Trophoblast cell (in vitro differentiated cells and primary cell): ENCODE measurements at regions not wholly inside any gene's neighbourhood (a gene's known extent, or its start where the extent isn't known, plus 50 kb on each side); places are given as distances from the start of the nearest gene placed in this dataset.
"Not testable (repeated sequence)": the region's sequence is repeated elsewhere in the genome, so short reads cannot be mapped to it uniquely, and the experiment has no call there.

Experiments used
- DNase-seq, 2 donors: peaks; one replicate each; pipeline ENCODE4 v3.0.0-alpha.2; 2016
- H2AFZ ChIP-seq: 2 replicates; pipeline ENCODE4 v1.6.1; 2013; ENCODE audit warnings: low read length, moderate library complexity, mild to moderate bottlenecking; ENCODE audit not compliant: insufficient read depth, poor library complexity
- H2AK5ac ChIP-seq: 2 replicates; pipeline ENCODE4 v1.6.1; 2013; ENCODE audit warnings: mild to moderate bottlenecking, low read length
- H2BK120ac ChIP-seq: 2 replicates; pipeline ENCODE4 v1.6.1; 2013; ENCODE audit warnings: low read length, mild to moderate bottlenecking, moderate library complexity; ENCODE audit not compliant: insufficient read depth, poor library complexity
- H2BK12ac ChIP-seq: 2 replicates; pipeline ENCODE4 v1.6.1; 2013; ENCODE audit warnings: mild to moderate bottlenecking, low read length, moderate library complexity
- H2BK5ac ChIP-seq: 2 replicates; pipeline ENCODE4 v1.6.1; 2013; ENCODE audit warnings: low read length, low read depth, moderate library complexity, mild to moderate bottlenecking; ENCODE audit not compliant: poor library complexity
- H3K14ac ChIP-seq: 2 replicates; pipeline ENCODE4 v1.6.1; 2013; ENCODE audit warnings: mild to moderate bottlenecking, low read length
- H3K18ac ChIP-seq: 2 replicates; pipeline ENCODE4 v1.6.1; 2013; ENCODE audit warnings: mild to moderate bottlenecking, low read length
- H3K23ac ChIP-seq: 2 replicates; pipeline ENCODE4 v1.6.1; 2013; ENCODE audit warnings: low read length
- H3K27ac ChIP-seq: 2 replicates; pipeline ENCODE4 v1.5.1; 2013; ENCODE audit warnings: low read depth, mild to moderate bottlenecking, inconsistent platforms, low read length, moderate library complexity
- H3K27me3 ChIP-seq: 2 replicates; pipeline ENCODE4 v1.6.1; 2013; ENCODE audit warnings: inconsistent platforms, mild to moderate bottlenecking, low read length, moderate library complexity; ENCODE audit not compliant: insufficient read depth
- H3K36me3 ChIP-seq, 2 experiments: 1 replicate in 1 of 2; 2 replicates in 1 of 2; pipeline ENCODE4 v1.6.1; 2013; ENCODE audit warnings: low read length in 2 of 2, mild to moderate bottlenecking in 2 of 2, moderate library complexity in 1 of 2; ENCODE audit not compliant: insufficient read depth in 2 of 2, control insufficient read depth in 1 of 2
- H3K4ac ChIP-seq: 2 replicates; pipeline ENCODE4 v1.6.1; 2013; ENCODE audit warnings: low read depth, mild to moderate bottlenecking, low read length, moderate library complexity
- H3K4me1 ChIP-seq, 2 experiments: 1 replicate in 1 of 2; 2 replicates in 1 of 2; pipeline ENCODE4 v1.6.1; 2013; ENCODE audit warnings: low read length in 2 of 2, mild to moderate bottlenecking in 2 of 2, moderate library complexity in 1 of 2; ENCODE audit not compliant: insufficient read depth in 2 of 2, control insufficient read depth in 1 of 2
- H3K4me2 ChIP-seq: 2 replicates; pipeline ENCODE4 v1.6.1; 2013; ENCODE audit warnings: inconsistent platforms, mild to moderate bottlenecking, low read length, moderate library complexity
- H3K4me3 ChIP-seq: 2 replicates; pipeline ENCODE4 v1.5.1; 2013; ENCODE audit warnings: mild to moderate bottlenecking, low read depth, low read length, inconsistent platforms
- H3K79me1 ChIP-seq: one replicate; pipeline ENCODE4 v1.6.1; 2013; ENCODE audit warnings: low read length
- H3K79me2 ChIP-seq: 2 replicates; pipeline ENCODE4 v1.6.1; 2013; ENCODE audit warnings: low read length, mild to moderate bottlenecking; ENCODE audit not compliant: control insufficient read depth, insufficient read depth, poor library complexity
- H3K9ac ChIP-seq: 2 replicates; pipeline ENCODE4 v1.6.1; 2013; ENCODE audit warnings: mild to moderate bottlenecking, low read length
- H3K9me3 ChIP-seq: 2 replicates; pipeline ENCODE4 v1.6.1; 2013; ENCODE audit warnings: low read depth, mild to moderate bottlenecking, control low read depth, inconsistent platforms, low read length; ENCODE audit not compliant: insufficient read depth
- H4K12ac ChIP-seq: 2 replicates; pipeline ENCODE4 v1.6.1; 2013; ENCODE audit warnings: low read depth, mild to moderate bottlenecking, low read length, moderate library complexity
- H4K8ac ChIP-seq: 2 replicates; pipeline ENCODE4 v1.6.1; 2013; ENCODE audit warnings: low read depth, mild to moderate bottlenecking, low read length, moderate library complexity
- H4K91ac ChIP-seq: one replicate; pipeline ENCODE4 v1.6.1; 2013; ENCODE audit warnings: low read depth, mild to moderate bottlenecking, low read length, moderate library complexity
- WGBS: extraction: QIAGEN DNeasy Blood & Tissue Kit; methylation state at CpG from one replicate; pipeline ENCODE4 v1.1.7; 2013; ENCODE audit warnings: missing lambda C conversion rate; ENCODE audit not compliant: insufficient read length, insufficient coverage; ENCODE audit errors: extremely low coverage; 5-methylcytosine and 5-hydroxymethylcytosine counted together

DNA sequence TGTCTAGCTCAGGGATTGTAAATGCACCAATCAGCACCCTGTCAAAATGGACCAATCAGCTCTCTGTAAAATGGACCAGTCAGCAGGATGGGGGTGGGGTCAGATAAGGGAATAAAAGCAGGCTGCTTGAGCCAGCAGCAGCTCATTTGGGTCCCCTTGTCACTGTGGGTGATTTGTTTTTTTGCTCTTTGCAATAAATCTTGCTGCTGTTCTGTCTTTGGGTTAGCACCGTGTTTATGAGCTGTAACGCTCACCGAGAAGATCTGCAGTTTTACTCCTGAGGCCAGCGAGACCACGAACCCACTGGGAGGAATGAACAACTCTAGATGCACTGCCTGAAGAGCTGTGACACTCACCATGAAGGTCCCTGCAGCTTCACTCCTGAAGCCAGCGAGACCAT, 134.1 kb upstream of the LMNTD1 start:
- no peaks in the 10 kb centered on the region for H3K4me1 ChIP-seq
- H2AFZ ChIP-seq = no peak overlapping the region
- H4K12ac ChIP-seq = no peak overlapping the region
- no peaks in the 10 kb centered on the region for H3K9me3 ChIP-seq
- H3K9ac ChIP-seq = no peak overlapping the region
- no peaks in the 10 kb centered on the region for H3K79me2 ChIP-seq
- H3K27ac ChIP-seq = no peak overlapping the region
- H2BK120ac ChIP-seq = no peak overlapping the region
- no peak overlapping the region for H3K23ac ChIP-seq
- no peaks in the 10 kb centered on the region for H3K27me3 ChIP-seq
- no peaks in the 10 kb centered on the region for H3K36me3 ChIP-seq
- no peak overlapping the region for H3K4me3 ChIP-seq
- H4K8ac ChIP-seq = no peak overlapping the region
- H2AK5ac ChIP-seq = no peak overlapping the region
- WGBS = no CpG with 5 or more reads among the region's 6 CpGs
- DNase-seq = no peak
- no peak overlapping the region for H3K18ac ChIP-seq
- no peak overlapping the region for H2BK5ac ChIP-seq
- H2BK12ac ChIP-seq = no peak overlapping the region
- H3K14ac ChIP-seq = no peak overlapping the region
- H3K4ac ChIP-seq = no peak overlapping the region
- no peak overlapping the region for H4K91ac ChIP-seq
- H3K4me2 ChIP-seq = no peak overlapping the region
- H3K79me1 ChIP-seq = no peaks in the 10 kb centered on the region

DNA sequence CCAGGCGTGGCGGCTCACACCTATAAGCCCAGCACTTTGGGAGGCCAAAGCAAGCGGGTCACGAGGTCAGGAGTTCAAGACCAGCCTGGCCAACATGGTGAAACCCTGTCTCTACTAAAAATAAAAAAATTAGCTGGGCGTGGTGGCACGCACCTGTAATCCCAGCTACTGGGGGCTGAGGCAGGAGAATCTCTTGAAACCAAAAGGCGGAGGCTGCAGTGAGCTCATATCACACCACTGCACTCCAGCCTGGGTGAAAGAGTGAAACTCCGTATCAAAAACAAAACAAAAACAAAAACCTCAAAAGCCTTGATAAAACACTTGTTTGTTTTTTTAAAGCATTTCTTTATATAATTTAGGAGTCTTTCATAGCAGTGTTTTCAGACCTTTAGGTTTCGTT, 135.8 kb upstream of the LMNTD1 start:
- WGBS = no CpG with 5 or more reads among the region's 9 CpGs

DNA sequence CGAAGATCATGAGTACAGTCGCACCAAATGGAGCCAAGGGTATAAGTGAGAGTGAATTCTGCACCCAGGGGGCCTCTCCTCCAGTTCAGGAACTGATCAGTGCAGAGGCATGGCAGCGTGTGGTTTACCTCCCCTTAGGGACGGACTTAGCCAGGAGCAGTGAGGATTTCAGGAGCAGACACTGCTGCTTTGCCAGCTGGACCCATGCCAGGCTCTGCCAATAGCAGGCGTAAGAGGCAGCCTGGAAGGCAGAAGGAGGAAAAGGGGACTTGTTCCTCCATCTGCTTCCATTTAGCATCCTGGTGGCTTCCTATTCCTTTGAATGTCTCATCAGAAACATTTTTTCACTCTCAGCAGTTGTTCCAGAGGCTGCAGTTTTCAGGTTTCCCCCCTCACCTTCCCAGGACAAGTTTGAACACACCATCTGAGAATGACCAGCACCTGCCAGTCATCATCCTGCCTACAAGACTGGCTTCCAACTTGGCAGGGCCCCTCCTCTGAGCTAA, 137.0 kb upstream of the LMNTD1 start:
- no CpG with 5 or more reads among the region's 5 CpGs for WGBS
- Histone ChIP-seq H2BK12ac (no peak overlapping the region), H2AFZ (peak overlapping the region; percentile 6), H3K27me3 (no peaks in the 10 kb centered on the region), H3K18ac (no peak overlapping the region), H2AK5ac (no peak overlapping the region), H3K4me1 (no peaks in the 10 kb centered on the region), H2BK5ac (no peak overlapping the region), H3K27ac (no peak overlapping the region), H4K12ac (no peak overlapping the region), H3K4me2 (no peak overlapping the region), H3K4ac (no peak overlapping the region), H3K9ac (no peak overlapping the region), H3K14ac (no peak overlapping the region), H4K8ac (no peak overlapping the region), H3K79me1 (no peaks in the 10 kb centered on the region), H3K4me3 (no peak overlapping the region), H4K91ac (no peak overlapping the region), H3K9me3 (no peaks in the 10 kb centered on the region), H3K79me2 (no peaks in the 10 kb centered on the region), H3K23ac (no peak overlapping the region), H3K36me3 (no peaks in the 10 kb centered on the region), H2BK120ac (no peak overlapping the region)
- DNase-seq = no peak

More for the DNA sequence above, 135.8 kb upstream of the LMNTD1 start:
- H3K14ac ChIP-seq, H3K23ac ChIP-seq, H3K4me3 ChIP-seq, H2BK120ac ChIP-seq, H2BK12ac ChIP-seq, H3K4ac ChIP-seq, H4K91ac ChIP-seq, H3K27me3 ChIP-seq, H3K18ac ChIP-seq, H3K79me2 ChIP-seq, H3K4me2 ChIP-seq, H3K4me1 ChIP-seq, H3K9ac ChIP-seq, H2AFZ ChIP-seq, H3K36me3 ChIP-seq, H4K12ac ChIP-seq, DNase-seq, H4K8ac ChIP-seq, H3K79me1 ChIP-seq, H3K27ac ChIP-seq, H2AK5ac ChIP-seq, H3K9me3 ChIP-seq, H2BK5ac ChIP-seq: not testable (repeated sequence)

DNA sequence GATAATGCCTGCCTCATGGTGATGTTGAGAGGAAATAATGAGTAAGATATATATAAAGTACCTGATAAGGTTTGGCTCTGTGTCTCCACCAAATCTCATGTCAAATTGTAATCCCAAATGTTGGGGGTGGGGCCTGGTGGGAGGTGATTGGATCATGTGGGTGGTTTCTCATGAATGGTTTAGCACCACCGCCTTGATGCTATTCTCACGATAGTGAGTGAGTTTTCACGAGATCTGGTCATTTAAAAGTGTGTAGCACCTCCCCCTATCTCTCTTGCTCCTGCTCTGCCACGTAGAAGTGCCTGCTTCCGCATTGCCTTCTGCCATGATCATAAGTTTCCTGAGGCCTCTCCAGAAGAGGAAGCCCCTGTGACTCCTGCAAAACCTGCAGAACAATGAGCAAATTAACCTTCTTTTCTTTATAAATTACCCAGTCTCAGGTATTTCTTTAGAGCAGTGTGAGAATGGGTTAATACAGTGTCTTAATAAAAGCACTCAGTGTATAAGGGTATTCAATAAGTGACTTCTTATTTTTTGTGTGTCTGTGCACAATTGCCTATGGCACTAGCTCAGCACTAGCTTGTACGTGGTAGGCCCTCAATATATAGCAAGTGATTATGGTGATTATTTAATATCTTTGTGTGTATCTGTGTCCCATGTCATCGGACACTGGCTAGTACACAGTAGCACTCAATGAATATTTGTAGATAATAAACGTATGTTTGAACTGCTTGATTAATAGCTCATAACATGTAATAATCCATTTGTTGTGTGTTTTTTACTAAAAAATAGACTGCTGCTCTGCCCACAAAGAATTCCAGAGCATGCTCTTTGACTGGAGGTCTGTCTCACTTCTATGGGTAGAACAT, 138.1 kb upstream of the LMNTD1 start:
- Histone ChIP-seq H3K14ac (no peak overlapping the region), H3K4me2 (no peak overlapping the region), H3K9ac (no peak overlapping the region), H3K4me3 (no peak overlapping the region), H3K4me1 (no peaks in the 10 kb centered on the region), H3K79me2 (no peaks in the 10 kb centered on the region), H3K79me1 (no peaks in the 10 kb centered on the region), H4K8ac (no peak overlapping the region), H2AK5ac (no peak overlapping the region), H3K9me3 (peaks cover under 1% of the 10 kb centered on the region), H3K36me3 (no peaks in the 10 kb centered on the region), H4K12ac (no peak overlapping the region), H2BK12ac (no peak overlapping the region), H2BK120ac (no peak overlapping the region), H3K4ac (no peak overlapping the region), H3K27ac (no peak overlapping the region), H3K27me3 (no peaks in the 10 kb centered on the region), H3K23ac (no peak overlapping the region), H4K91ac (no peak overlapping the region), H2AFZ (no peak overlapping the region), H2BK5ac (no peak overlapping the region), H3K18ac (no peak overlapping the region)
- DNase-seq = no peak
- WGBS = no CpG with 5 or more reads among the region's 8 CpGs
